ENCODE measurements at regions not wholly inside any gene's neighbourhood (a gene's known extent, or its start where the extent isn't known, plus 50 kb on each side); places are given as distances from the start of the nearest gene placed in this dataset.

GRCh38 chr1:194807530-194808220 lies 1621.3 kb upstream of the B3GALT2 start:
- Histone ChIP-seq H3K4me1 (no peaks in the 10 kb centered on the region), H3K9me3 (no peaks in the 10 kb centered on the region), H3K27ac (no peak overlapping the region), H3K36me3 (no peaks in the 10 kb centered on the region), H3K27me3 (no peaks in the 10 kb centered on the region), H3K4me3 (no peak overlapping the region)
- DNase-seq, result no peak
- TF ChIP-seq CTCF (IDR thresholded peaks at IDR 0.05) (no peak), POLR2A (IDR thresholded peaks at IDR 0.05) (no peak)

- Histone ChIP-seq H3K27ac (no peak overlapping the region), H3K4me3 (no peak overlapping the region), H3K36me3 (no peaks in the 10 kb centered on the region), H3K9me3 (no peaks in the 10 kb centered on the region), H3K4me1 (no peaks in the 10 kb centered on the region), H3K27me3 (no peaks in the 10 kb centered on the region)
- TF ChIP-seq CTCF (IDR thresholded peaks at IDR 0.05), result no peak
- TF ChIP-seq POLR2A (IDR thresholded peaks at IDR 0.05), result no peak
- no peak for DNase-seq
Observed at GRCh38 chr1:194802572-194802971, 1616.2 kb upstream of the B3GALT2 start.

GRCh38 chr1:194795917-194796593 lies 1609.6 kb upstream of the B3GALT2 start:
- no peak for DNase-seq
- TF ChIP-seq POLR2A (IDR thresholded peaks at IDR 0.05) (no peak), CTCF (IDR thresholded peaks at IDR 0.05) (no peak)
- Histone ChIP-seq H3K27me3 (no peaks in the 10 kb centered on the region), H3K27ac (no peak overlapping the region), H3K36me3 (no peaks in the 10 kb centered on the region), H3K4me3 (no peak overlapping the region), H3K9me3 (no peaks in the 10 kb centered on the region), H3K4me1 (no peaks in the 10 kb centered on the region)

- H3K27me3 ChIP-seq, result no peaks in the 10 kb centered on the region
- H3K4me3 ChIP-seq, result no peak overlapping the region
- TF ChIP-seq CTCF (IDR thresholded peaks at IDR 0.05) (no peak), POLR2A (IDR thresholded peaks at IDR 0.05) (no peak)
- H3K27ac ChIP-seq, result no peak overlapping the region
- H3K36me3 ChIP-seq, result no peaks in the 10 kb centered on the region
- H3K9me3 ChIP-seq, result no peaks in the 10 kb centered on the region
- no peak for DNase-seq
- H3K4me1 ChIP-seq, result no peaks in the 10 kb centered on the region
Observed at GRCh38 chr1:194787001-194787400, 1600.6 kb upstream of the B3GALT2 start.

GRCh38 chr1:194786027-194786426 lies 1599.6 kb upstream of the B3GALT2 start:
- TF ChIP-seq POLR2A (IDR thresholded peaks at IDR 0.05) (no peak), CTCF (IDR thresholded peaks at IDR 0.05) (no peak)
- Histone ChIP-seq H3K27me3 (no peaks in the 10 kb centered on the region), H3K27ac (no peak overlapping the region), H3K36me3 (no peaks in the 10 kb centered on the region), H3K4me3 (no peak overlapping the region), H3K9me3 (no peaks in the 10 kb centered on the region), H3K4me1 (no peaks in the 10 kb centered on the region)
- no peak for DNase-seq
